Astrocyte of the spinal cord (primary cell): ENCODE measurements at regions not wholly inside any gene's neighbourhood (a gene's known extent, or its start where the extent isn't known, plus 50 kb on each side); places are given as distances from the start of the nearest gene placed in this dataset.

Experiments used
- DNase-seq: peaks from one replicate; pipeline ENCODE4 v3.0.0; 2011; ENCODE audit warnings: low read depth, low spot score
- H3K4me3 ChIP-seq: 2 replicates; pipeline ENCODE4 v1.5.1; 2011; ENCODE audit warnings: low read depth, mild to moderate bottlenecking, low read length, moderate library complexity
- CTCF ChIP-seq: IDR thresholded peaks from 2 replicates; pipeline ENCODE4 v1.5.1; 2012; ENCODE audit warnings: low read depth, mild to moderate bottlenecking, low read length, inconsistent platforms
- in situ Hi-C: cut with HindIII; loops from 2 replicates; pipeline ENCODE4 v1.10.0; 2017; ENCODE audit warnings: low sequenced_read_pairs

DNA sequence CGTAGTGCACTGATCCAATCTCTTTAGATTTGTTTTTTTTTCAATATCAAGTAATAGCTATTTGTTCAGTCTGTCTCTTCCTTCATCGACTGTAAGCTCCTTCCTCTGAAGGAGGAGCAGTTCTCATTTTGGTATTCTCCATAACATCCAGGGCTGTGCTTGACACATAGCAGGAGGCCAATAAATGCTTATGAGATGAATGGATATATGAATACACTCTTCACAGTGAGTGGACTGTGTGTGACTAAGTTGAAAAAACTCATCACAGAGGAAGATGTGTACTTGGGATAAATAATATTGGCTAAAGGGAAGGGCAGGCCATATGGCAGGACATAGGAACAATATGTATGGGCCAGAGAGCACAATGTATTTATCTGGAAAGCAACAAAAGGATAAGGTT lies 205.3 kb upstream of the PRICKLE1 start:
- TF ChIP-seq CTCF, result no peak
- DNase-seq, result peak; percentile 35
- H3K4me3 ChIP-seq, result no peak overlapping the region
- in situ Hi-C loops, result no loop called here

DNA sequence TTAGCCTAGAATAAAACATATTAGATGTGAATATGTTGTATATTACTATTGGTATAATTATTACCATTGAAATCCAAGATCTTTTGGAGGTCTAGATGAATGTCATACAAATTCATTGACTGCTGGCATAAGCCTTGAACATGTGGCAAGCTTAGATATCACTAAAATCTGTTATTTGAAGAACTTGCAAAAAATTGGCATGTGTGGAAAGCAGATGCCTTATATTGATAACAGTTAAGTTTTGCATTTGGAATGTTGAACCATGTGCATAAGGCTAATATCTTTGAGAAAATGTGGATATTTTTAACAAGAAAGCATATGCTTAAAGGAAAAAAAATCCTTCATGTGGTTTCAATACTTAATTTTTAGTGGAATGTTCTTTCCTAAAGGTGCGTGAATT lies 203.6 kb upstream of the PRICKLE1 start:
- no peak for DNase-seq
- no peak overlapping the region for H3K4me3 ChIP-seq
- in situ Hi-C loops, result no loop called here
- TF ChIP-seq CTCF, result no peak

DNA sequence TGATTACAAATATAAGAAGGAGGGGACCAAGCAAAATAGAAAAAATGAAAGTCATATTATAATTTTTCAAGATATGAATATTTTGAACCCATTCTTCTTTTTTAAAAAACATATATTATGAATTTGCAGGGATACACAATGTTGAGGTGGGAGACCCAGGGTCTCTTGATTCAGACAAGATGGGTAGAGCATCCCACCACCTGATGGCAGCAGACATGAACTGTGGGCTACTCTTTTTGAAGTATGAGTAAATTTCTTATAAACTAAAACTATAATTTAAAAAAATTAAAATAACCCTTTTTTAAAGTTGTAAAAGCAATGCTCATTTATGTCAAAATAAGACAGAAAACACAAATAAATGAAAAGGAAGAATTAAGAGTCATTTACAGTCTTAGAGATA lies 202.7 kb upstream of the PRICKLE1 start:
- peak; percentile 31 for TF ChIP-seq CTCF
- DNase-seq, result no peak
- no peak overlapping the region for H3K4me3 ChIP-seq
- in situ Hi-C loops, result no loop called here

GRCh38 chr12:42791399-42791798 lies 201.9 kb upstream of the PRICKLE1 start:
- in situ Hi-C loops, result no loop called here
- no peak for TF ChIP-seq CTCF
- no peak overlapping the region for H3K4me3 ChIP-seq
- DNase-seq, result no peak

DNA sequence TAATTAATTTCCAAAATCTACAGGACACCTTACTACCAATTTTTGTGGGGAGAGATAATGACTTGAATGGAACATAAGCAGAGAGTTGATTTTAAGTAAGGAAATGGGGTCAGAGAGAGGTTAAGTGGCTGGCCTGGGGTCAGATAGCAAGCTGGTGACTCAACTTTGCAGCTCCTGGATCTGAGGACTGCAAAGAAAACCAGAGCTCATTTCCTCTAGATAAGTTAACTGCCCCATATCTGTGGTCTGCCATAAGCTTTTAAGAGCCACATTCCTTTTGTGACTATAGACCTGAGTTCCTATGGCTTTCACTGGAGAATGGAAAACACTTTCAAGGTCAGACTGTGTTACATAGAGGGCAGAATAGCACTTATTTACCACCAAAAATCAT lies 201.2 kb upstream of the PRICKLE1 start:
- no peak for TF ChIP-seq CTCF
- H3K4me3 ChIP-seq, result no peak overlapping the region
- DNase-seq, result peak; percentile 93
- in situ Hi-C loops, result no loop called here

- in situ Hi-C loops, result no loop called here
- DNase-seq, result no peak
- H3K4me3 ChIP-seq, result no peak overlapping the region
- TF ChIP-seq CTCF, result no peak
These were observed 200.5 kb upstream of the PRICKLE1 start for GRCh38 chr12:42789808-42790760.
